Liver (tissue), 3 donors: ENCODE measurements at regions not wholly inside any gene's neighbourhood (a gene's known extent, or its start where the extent isn't known, plus 50 kb on each side); places are given as distances from the start of the nearest gene placed in this dataset.

Experiments used
- ATF3 ChIP-seq: IDR thresholded peaks from 2 replicates; pipeline ENCODE4 v1.6.1; 2016; ENCODE audit warnings: antibody characterized with exemption
- CTCF ChIP-seq: fragments of 150-350 bp; IDR thresholded peaks from 2 replicates; pipeline ENCODE4 v1.5.1; 2017; ENCODE audit warnings: improper control_type of control experiment, low read depth, low read length; ENCODE audit not compliant: missing input control
- EGR1 ChIP-seq, 2 donors: IDR thresholded peaks; 2 replicates each; pipeline ENCODE4 v1.6.1; 2016 to 2018; ENCODE audit warnings: antibody characterized with exemption in 2 of 2, low read depth in 2 of 2
- FOXA1 ChIP-seq: IDR thresholded peaks from 2 replicates; pipeline ENCODE4 v1.6.1; 2016; ENCODE audit warnings: antibody characterized with exemption
- GABPA ChIP-seq, 2 donors: IDR thresholded peaks in 1 of 2; conservative IDR thresholded peaks in 1 of 2; 2 replicates each; pipeline ENCODE4 v1.6.1; 2016; ENCODE audit warnings: antibody characterized with exemption in 2 of 2, mild to moderate bottlenecking in 1 of 2, moderate library complexity in 1 of 2
- JUND ChIP-seq, 2 donors: IDR thresholded peaks; 2 replicates each; pipeline ENCODE4 v1.6.1; 2016; ENCODE audit warnings: antibody characterized with exemption in 2 of 2
- RAD21 ChIP-seq, 2 donors: IDR thresholded peaks; 2 replicates each; pipeline ENCODE4 v1.6.1; 2016; ENCODE audit warnings: antibody characterized with exemption in 2 of 2, mild to moderate bottlenecking in 2 of 2
- REST ChIP-seq: IDR thresholded peaks from 2 replicates; pipeline ENCODE4 v1.6.1; 2016; ENCODE audit warnings: antibody characterized with exemption, mild to moderate bottlenecking
- RXRA ChIP-seq, 2 donors: IDR thresholded peaks; 2 replicates each; pipeline ENCODE4 v1.6.1; 2017 to 2018; ENCODE audit warnings: antibody characterized with exemption in 2 of 2, mild to moderate bottlenecking in 1 of 2
- SP1 ChIP-seq: IDR thresholded peaks from 2 replicates; pipeline ENCODE4 v1.6.1; 2018; ENCODE audit warnings: antibody characterized with exemption, mild to moderate bottlenecking
- TAF1 ChIP-seq: conservative IDR thresholded peaks from 2 replicates; pipeline ENCODE4 v1.6.1; 2016; ENCODE audit warnings: antibody characterized with exemption, mild to moderate bottlenecking
- YY1 ChIP-seq: IDR thresholded peaks from 2 replicates; pipeline ENCODE4 v1.6.1; 2016; ENCODE audit warnings: antibody characterized with exemption, mild to moderate bottlenecking
- ZBTB33 ChIP-seq: IDR thresholded peaks from 2 replicates; pipeline ENCODE4 v1.6.1; 2016; ENCODE audit warnings: antibody characterized with exemption
- TF ChIP-seq, protein P1 (sequence below): IDR thresholded peaks from 2 replicates; pipeline ENCODE4 v1.6.1; 2016; ENCODE audit warnings: antibody characterized with exemption
- donor health status: healthy.
- donor health status: healthy.

- TF ChIP-seq CTCF (no peak), REST (no peak), RAD21 (IDR thresholded peaks at IDR 0.05) (no peak), GABPA (IDR thresholded peaks at IDR 0.05 in 1 of 2, conservative IDR thresholded peaks at IDR 0.05 in 1 of 2) (no peak), YY1 (no peak), TAF1 (no peak), RXRA (IDR thresholded peaks at IDR 0.05) (no peak), SP1 (no peak), EGR1 (IDR thresholded peaks at IDR 0.05; ENCODE audit: low read depth in 2 of 2) (no peak), JUND (IDR thresholded peaks at IDR 0.05) (no peak), ZBTB33 (no peak), FOXA1 (no peak), ATF3 (no peak)
- TF ChIP-seq, protein P1, sequence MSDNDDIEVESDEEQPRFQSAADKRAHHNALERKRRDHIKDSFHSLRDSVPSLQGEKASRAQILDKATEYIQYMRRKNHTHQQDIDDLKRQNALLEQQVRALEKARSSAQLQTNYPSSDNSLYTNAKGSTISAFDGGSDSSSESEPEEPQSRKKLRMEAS: no peak
These were observed 297.0 kb upstream of the SLC24A2 start for GRCh38 chr9:20085842-20086241.
